Central memory CD8-positive, alpha-beta T cell (primary cell): ENCODE measurements at regions not wholly inside any gene's neighbourhood (a gene's known extent, or its start where the extent isn't known, plus 50 kb on each side); places are given as distances from the start of the nearest gene placed in this dataset.

Source experiments
- ATAC-seq: fragments of 150-1000 bp; cut with Tn5 transposase; replicated peaks from 2 replicates; pipeline ENCODE4 v1.10.0; 2022; ENCODE audit warnings: mild to moderate bottlenecking, moderate FRiP score, moderate number of reproducible peaks; ENCODE audit not compliant: poor library complexity, severe bottlenecking; ENCODE audit errors: extremely low read depth
- DNase-seq, 2 donors: peaks; one replicate each; pipeline ENCODE4 v3.0.0; 2021; ENCODE audit warnings: low spot score in 2 of 2
- H3K27ac Mint-ChIP-seq: one replicate; pipeline ENCODE4 v1.8.0; 2022; ENCODE audit warnings: low read depth, mild to moderate bottlenecking, moderate library complexity, mixed read lengths
- H3K27me3 Mint-ChIP-seq: one replicate; pipeline ENCODE4 v1.8.0; 2022; ENCODE audit warnings: mixed read lengths
- H3K36me3 Mint-ChIP-seq: one replicate; pipeline ENCODE4 v1.8.0; 2022; ENCODE audit warnings: mild to moderate bottlenecking, moderate library complexity, mixed read lengths; ENCODE audit not compliant: insufficient read depth
- H3K4me1 Mint-ChIP-seq: one replicate; pipeline ENCODE4 v1.8.0; 2022; ENCODE audit warnings: mixed read lengths
- H3K4me3 Mint-ChIP-seq: one replicate; pipeline ENCODE4 v1.8.0; 2022; ENCODE audit warnings: mild to moderate bottlenecking, moderate library complexity, mixed read lengths
- H3K9me3 Mint-ChIP-seq: one replicate; pipeline ENCODE4 v1.8.0; 2022; ENCODE audit warnings: mixed read lengths

- Mint-ChIP-seq H3K4me1 (peaks cover 7% of the 10 kb centered on the region), H3K27ac (no peak overlapping the region), H3K27me3 (peaks cover 28% of the 10 kb centered on the region), H3K4me3 (no peak overlapping the region), H3K9me3 (no peaks in the 10 kb centered on the region), H3K36me3 (peaks cover 1% of the 10 kb centered on the region)
- no peak for ATAC-seq
- no peak for DNase-seq
These were observed 58.1 kb upstream of the EPB41L1 start for GRCh38 chr20:36096435-36096834.

GRCh38 chr20:36097337-36098151 is 57.0 kb upstream of the EPB41L1 start:
- ATAC-seq (no peak), DNase-seq (no peak)
- no peaks in the 10 kb centered on the region for H3K9me3 Mint-ChIP-seq
- H3K4me3 Mint-ChIP-seq = no peak overlapping the region
- peaks cover 7% of the 10 kb centered on the region for H3K4me1 Mint-ChIP-seq
- H3K36me3 Mint-ChIP-seq = no peaks in the 10 kb centered on the region
- H3K27me3 Mint-ChIP-seq = peaks cover 21% of the 10 kb centered on the region
- H3K27ac Mint-ChIP-seq = no peak overlapping the region

- H3K4me1 Mint-ChIP-seq = no peaks in the 10 kb centered on the region
- no peaks in the 10 kb centered on the region for H3K9me3 Mint-ChIP-seq
- ATAC-seq = no peak
These were observed 56.2 kb upstream of the EPB41L1 start for GRCh38 chr20:36098364-36098763.

DNA sequence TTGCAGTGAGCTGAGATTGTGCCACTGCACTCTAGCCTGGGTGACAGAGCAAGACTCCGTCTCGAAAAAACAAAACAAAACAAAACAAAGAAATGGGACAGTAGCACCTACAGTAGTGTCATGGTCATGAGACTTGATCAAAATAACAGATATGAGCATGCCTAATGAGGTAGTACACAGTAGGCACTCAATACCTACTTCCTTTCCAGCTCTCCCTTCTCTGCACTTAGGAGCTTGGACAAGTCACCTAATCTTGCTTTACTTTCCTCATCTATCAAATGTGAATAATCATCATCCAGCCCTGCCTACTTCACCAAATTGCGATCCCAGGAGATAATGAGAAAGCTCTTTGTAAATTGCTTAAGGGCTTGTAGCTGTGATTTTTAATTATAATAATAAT is 55.4 kb upstream of the EPB41L1 start:
- no peak for DNase-seq

More at GRCh38 chr20:36098364-36098763, 56.2 kb upstream of the EPB41L1 start:
- H3K4me3 Mint-ChIP-seq = no peak overlapping the region
- H3K36me3 Mint-ChIP-seq = no peaks in the 10 kb centered on the region
- no peak for DNase-seq
- H3K27me3 Mint-ChIP-seq = peaks cover 13% of the 10 kb centered on the region
- H3K27ac Mint-ChIP-seq = no peak overlapping the region

DNA sequence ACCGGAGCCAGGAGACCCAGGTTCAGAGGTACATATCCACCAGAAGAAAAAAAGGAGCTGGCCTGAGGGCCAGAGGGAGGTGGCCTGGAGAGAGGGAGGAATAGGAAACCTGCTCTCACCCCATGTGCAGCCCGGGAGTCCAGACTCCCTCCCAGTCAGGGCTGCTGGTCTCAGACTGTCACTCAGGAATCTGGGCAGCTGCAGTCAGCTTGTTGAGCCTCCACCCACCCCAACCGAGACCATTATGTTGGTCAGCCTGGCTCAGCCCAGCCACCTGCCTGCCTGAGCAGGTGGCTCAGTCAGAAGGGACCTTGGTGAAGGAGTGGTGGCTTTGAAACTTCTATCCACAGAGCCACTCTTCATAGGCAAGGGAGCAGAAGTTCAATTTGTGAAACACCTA is 53.3 kb upstream of the EPB41L1 start:
- no peaks in the 10 kb centered on the region for H3K36me3 Mint-ChIP-seq
- no peak overlapping the region for H3K27ac Mint-ChIP-seq
- no peaks in the 10 kb centered on the region for H3K4me1 Mint-ChIP-seq
- no peaks in the 10 kb centered on the region for H3K9me3 Mint-ChIP-seq
- no peak overlapping the region for H3K4me3 Mint-ChIP-seq
- ATAC-seq = no peak
- peaks cover 11% of the 10 kb centered on the region for H3K27me3 Mint-ChIP-seq
- DNase-seq = no peak

More for the DNA sequence above, 55.4 kb upstream of the EPB41L1 start:
- ATAC-seq = no peak
- Mint-ChIP-seq H3K9me3 (no peaks in the 10 kb centered on the region), H3K4me3 (no peak overlapping the region), H3K4me1 (no peaks in the 10 kb centered on the region), H3K27ac (no peak overlapping the region), H3K27me3 (peaks cover 5% of the 10 kb centered on the region), H3K36me3 (no peaks in the 10 kb centered on the region)

- H3K4me1 Mint-ChIP-seq = no peaks in the 10 kb centered on the region
- no peak overlapping the region for H3K4me3 Mint-ChIP-seq
- ATAC-seq (no peak), DNase-seq (no peak)
- H3K27me3 Mint-ChIP-seq = peaks cover 11% of the 10 kb centered on the region
- no peaks in the 10 kb centered on the region for H3K36me3 Mint-ChIP-seq
- H3K9me3 Mint-ChIP-seq = no peaks in the 10 kb centered on the region
- no peak overlapping the region for H3K27ac Mint-ChIP-seq
These were observed 52.2 kb upstream of the EPB41L1 start for GRCh38 chr20:36102306-36102705.

GRCh38 chr20:36102809-36103596 is 51.5 kb upstream of the EPB41L1 start:
- Mint-ChIP-seq H3K27me3 (peaks cover 11% of the 10 kb centered on the region), H3K9me3 (no peaks in the 10 kb centered on the region), H3K4me1 (no peaks in the 10 kb centered on the region), H3K4me3 (no peak overlapping the region), H3K36me3 (peaks cover 1% of the 10 kb centered on the region), H3K27ac (no peak overlapping the region)
- no peak for DNase-seq
- no peak for ATAC-seq

DNA sequence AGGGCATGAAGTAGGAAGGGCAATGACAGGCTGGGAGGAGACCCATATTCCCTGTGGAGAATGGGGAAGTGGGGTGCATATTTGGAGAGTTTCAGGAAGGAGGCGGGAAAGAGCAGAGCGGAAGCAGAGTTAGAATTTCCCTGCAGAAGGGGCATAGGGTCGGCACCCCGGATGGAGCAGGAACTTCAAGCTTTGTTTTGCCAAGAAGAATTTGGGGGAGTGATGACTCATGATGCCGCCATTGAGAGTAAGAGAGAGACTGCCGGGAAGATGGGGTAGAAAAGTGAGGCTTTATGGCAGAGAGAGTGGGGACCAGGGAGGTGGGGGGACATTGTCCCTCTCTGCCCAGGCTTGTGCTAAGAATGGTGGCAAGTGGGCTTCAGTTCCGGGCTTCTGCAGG is 50.3 kb upstream of the EPB41L1 start:
- no peak overlapping the region for H3K4me3 Mint-ChIP-seq
- no peaks in the 10 kb centered on the region for H3K4me1 Mint-ChIP-seq
- no peak overlapping the region for H3K27ac Mint-ChIP-seq
- DNase-seq (no peak), ATAC-seq (no peak)
- H3K36me3 Mint-ChIP-seq = peaks cover 2% of the 10 kb centered on the region
- no peaks in the 10 kb centered on the region for H3K9me3 Mint-ChIP-seq
- peaks cover 11% of the 10 kb centered on the region for H3K27me3 Mint-ChIP-seq
